HG02798 (cell line): ENCODE measurements at regions not wholly inside any gene's neighbourhood (a gene's known extent, or its start where the extent isn't known, plus 50 kb on each side); places are given as distances from the start of the nearest gene placed in this dataset.
A peak's percentile ranks its signal among the peaks of the same experiment; 100 is the strongest.

Experiments
- ATAC-seq: cut with Tn5 transposase; IDR thresholded peaks from one replicate; pipeline ENCODE4 v1.9.1; 2021; ENCODE audit warnings: mild to moderate bottlenecking; ENCODE audit not compliant: unreplicated experiment, poor library complexity

GRCh38 chr13:109647053-109647452 lies 139.3 kb downstream of the IRS2 start:
- no peak for ATAC-seq

- peak; percentile 80 for ATAC-seq
Observed at GRCh38 chr13:109646423-109646822, 140.0 kb downstream of the IRS2 start.

DNA sequence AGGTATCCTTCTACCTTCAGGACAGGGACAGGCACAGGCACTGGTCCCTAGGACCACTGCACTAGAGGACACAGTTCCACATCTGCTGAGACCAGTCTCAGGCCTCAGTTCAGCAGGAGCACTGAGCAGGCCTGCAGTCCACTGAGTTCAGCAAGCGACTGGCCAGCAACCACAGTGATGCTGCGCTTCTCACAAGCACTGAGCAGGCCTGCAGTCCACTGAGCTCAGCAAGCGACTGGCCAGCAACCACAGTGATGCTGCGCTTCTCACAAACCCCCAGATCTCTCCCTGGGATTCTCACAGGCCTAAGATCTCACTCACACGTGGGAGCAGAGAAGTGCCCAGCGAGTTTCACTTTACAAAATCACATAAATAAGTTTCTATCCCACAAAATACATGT lies 140.6 kb downstream of the IRS2 start:
- ATAC-seq = no peak

- no peak for ATAC-seq
Observed at GRCh38 chr13:109644956-109645355, 141.4 kb downstream of the IRS2 start.

- ATAC-seq = no peak
Observed at GRCh38 chr13:109644069-109644750, 142.2 kb downstream of the IRS2 start.

GRCh38 chr13:109642358-109642757 lies 144.0 kb downstream of the IRS2 start:
- no peak for ATAC-seq

DNA sequence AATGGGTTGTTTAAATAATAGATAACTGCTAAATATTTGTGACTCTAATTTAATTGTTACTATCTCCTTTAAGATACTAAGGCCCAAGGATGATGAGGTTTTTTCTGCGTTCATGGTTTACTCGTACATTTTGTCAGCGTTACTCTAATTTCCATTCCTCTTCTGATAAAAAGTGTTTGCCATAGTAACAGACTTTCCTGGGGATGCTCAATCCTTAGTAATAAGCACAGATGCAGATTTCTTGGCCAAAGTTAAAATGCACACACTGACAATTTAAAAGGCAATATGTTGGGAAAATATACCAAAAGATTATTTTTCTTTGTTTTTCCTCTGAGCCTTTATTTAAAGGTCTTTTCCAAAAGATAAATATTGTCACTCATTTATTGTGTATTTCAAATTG lies 149.6 kb downstream of the IRS2 start:
- ATAC-seq = no peak

GRCh38 chr13:109631069-109631468 lies 155.3 kb downstream of the IRS2 start:
- no peak for ATAC-seq

GRCh38 chr13:109630271-109630670 lies 156.1 kb downstream of the IRS2 start:
- no peak for ATAC-seq

DNA sequence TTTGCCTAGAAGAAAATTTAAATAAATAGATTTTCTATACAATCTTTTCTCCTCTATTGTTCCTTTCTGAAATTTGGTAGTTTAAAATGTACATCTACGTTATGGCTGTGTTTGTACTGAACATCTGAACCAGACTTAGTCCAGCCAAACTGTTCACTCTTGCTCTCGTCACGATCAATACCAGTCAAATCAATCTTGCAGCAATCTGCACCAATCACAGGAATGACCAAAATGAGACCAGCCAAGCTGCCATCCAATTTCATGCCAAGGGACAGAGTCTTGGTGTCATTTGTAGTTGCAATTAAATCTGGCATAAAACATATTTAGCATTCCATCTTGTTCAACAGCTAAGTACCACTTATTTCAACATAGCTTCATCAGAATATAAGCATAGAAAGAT lies 156.6 kb downstream of the IRS2 start:
- no peak for ATAC-seq

DNA sequence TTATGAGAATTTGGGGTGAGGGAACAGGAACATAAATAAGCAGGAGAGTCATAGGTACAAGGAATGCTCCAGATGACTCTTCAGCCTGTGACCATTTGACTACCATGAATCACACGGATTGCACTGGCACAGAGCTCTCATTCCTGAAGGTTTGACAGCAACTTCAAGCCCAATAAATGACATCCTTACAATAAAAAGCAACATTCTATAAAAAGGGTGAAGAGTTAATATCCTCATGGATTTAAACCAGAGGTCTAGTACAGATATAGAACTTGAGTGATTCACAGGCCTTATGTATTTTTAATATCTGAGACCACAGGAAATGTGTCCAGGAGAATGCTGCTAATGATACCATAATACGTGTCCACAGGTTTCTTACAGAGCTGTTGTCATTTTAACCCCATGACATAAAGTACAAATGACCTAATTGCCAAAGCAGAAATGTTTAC lies 158.1 kb downstream of the IRS2 start:
- ATAC-seq = no peak

DNA sequence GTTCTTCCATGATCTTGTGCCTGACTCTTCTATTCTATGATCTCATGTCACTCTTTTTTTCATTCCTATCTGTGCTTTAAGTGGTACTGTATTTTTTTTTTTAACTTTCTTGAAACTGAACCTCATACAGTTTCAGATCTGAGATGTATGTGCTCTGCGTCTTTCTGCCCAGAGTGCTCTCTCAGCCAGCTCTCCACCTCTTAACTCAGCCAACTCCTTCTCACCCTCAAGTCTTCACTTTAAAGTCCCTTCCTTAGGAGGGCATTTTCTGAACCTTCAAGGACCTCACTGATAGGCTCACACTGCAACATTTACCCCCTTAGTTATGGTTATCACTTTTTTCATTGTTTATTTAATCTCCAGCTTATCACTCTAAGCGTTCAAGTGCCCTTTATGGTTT lies 158.7 kb downstream of the IRS2 start:
- ATAC-seq = no peak

DNA sequence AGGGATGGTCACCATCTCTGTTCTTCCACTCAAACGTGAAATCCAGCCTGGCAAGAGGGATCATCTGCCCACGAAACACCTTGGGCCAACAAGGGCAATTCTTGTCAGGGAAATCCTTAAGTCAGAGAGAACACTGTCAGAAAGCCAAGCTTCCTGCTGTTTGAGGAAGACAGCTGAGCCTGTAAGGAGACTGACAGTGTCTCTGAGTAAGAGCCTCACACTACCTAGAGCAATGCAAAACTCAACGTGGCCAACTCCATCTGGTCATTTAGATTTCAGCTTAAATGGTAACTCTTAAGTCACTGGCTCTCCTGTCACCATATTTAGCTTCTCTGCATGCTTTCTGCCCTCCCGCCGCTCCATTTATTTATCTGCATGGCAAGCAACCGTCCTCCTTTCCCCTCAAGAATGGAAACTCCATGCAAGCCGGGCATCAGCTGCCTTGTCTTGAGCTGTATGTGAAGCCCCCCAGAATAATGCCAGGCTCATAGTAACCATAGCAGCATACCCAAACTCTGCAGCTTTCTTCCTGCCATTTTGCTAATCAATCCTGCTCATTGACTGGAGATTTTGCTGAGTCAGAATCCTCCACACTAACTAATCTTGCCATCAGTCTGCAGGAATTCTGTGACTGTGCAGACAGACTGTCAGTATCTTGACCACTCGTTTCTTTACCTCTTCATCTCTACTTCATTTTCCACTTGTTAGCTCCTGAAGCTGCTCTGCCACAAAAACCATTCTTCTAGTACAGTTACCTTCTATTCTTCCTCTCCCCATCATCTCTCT lies 159.8 kb downstream of the IRS2 start:
- no peak for ATAC-seq

GRCh38 chr13:109625156-109625555 lies 161.2 kb downstream of the IRS2 start:
- ATAC-seq = no peak

DNA sequence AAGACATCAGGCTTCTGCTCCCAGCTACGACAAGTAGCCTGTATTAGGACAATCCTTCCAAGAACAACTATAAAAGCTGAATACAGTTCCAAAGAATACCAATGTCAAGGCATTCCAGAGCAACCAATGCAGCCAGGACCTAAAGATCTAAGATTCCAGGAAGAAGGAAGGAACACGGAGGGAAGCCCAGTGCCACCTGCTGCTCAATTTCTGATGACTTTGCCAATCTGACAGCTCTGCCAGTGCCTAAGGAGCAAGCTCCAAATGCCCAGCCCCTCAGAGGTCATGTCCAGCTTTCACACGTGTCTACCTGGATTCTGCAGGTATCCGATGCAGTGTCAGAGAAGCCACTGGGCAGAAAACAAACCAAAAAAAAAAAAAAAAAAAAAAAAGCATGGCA lies 164.4 kb downstream of the IRS2 start:
- no peak for ATAC-seq

DNA sequence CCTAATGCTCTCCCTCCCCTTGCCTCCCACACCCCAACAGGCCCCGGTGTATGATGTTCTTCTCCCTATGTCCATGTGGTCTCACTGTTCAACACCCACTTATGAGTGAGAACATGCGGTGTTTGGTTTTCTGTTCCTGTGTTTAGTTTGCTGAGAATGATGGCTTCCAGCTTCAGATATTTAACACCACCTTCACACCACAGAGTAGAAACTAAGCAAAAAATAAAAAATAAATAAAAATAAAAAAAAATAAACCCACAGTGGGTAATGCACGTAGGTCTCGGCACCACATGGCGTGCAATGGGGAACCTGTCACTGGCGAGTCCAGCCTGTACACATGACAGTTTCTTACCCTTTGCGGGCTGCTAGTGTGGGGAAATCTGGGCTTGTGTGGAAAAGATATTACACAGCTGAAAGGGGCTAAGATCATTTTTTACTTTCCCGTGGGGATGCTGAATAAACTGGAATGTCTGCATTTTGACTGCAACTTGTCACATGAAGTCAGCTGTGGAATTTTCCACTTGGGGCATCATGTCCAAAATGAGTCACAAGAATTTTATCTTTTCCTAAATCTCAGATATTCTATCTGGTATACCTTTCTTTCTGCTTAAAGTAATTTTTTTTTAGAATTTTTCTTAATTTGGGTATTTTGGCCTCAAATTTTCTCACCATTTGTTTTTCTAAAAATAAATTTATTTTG lies 170.5 kb downstream of the IRS2 start:
- no peak for ATAC-seq

DNA sequence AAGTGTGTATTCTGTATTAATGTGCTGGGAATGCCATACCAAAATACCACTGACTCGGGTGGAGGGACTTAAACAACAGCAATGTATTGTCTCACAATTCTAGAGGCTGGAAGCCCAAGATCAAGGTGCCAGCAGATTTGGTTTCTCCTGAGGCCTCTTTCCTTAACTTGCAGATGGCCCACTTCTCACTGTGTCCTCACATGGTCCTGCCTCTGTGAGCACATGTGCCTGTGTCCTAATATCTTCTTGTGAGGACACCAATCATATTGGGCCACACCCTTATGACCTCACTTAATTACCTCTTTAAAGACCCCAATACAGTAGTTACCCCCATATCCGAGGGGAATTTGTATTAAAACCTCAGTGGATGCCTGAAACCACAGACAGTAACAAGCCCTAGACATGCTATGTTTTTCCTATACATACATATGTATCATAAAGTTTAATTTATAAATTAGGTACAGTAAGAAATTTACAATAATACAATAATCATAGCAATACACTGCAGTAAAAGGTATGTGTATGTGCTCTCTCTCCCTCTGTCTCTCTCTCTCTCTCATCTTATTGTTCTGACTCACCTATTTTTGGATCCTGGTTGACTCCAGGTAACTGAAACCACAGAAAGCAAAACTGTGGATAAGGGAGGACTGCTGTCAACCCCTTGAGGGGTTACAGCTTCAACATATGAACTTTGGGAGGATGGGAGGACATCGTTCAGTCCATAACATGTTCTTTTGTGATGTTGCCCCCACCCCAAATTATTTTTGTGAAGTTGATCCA lies 174.3 kb downstream of the IRS2 start:
- no peak for ATAC-seq

GRCh38 chr13:109610517-109610916 lies 175.9 kb downstream of the IRS2 start:
- ATAC-seq = peak; percentile 62

DNA sequence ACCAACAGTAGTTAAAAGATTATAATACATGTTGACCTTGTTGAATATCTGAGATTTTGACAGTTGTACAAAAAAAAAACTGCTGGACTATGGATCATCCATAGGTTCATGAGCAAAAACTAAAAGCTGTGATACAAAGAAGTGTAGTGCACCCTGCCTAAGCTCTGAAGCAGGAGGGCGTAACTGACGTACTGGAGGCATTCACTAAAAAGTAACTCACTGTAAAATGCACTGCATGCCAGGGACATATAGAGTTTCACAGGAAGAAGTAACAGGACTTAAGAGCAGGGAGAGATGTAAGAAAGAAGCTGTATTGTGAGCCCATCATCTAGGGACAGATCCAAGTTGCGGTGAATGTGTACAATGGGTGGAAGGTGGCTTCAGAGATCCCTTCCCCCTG lies 177.9 kb downstream of the IRS2 start:
- ATAC-seq = no peak

GRCh38 chr13:109608059-109608458 lies 178.3 kb downstream of the IRS2 start:
- ATAC-seq = no peak

- ATAC-seq = no peak
Observed at GRCh38 chr13:109606520-109606919, 179.9 kb downstream of the IRS2 start.
